ENCODE measurements at regions not wholly inside any gene's neighbourhood (a gene's known extent, or its start where the extent isn't known, plus 50 kb on each side); places are given as distances from the start of the nearest gene placed in this dataset.

- Histone ChIP-seq H3K27ac (ENCODE audit: insufficient read length, low read depth, low read length) (no peak overlapping the region), H2AK5ac (ENCODE audit: insufficient read length, low read length) (no peak overlapping the region), H3K4ac (ENCODE audit: low read depth, low read length) (no peak overlapping the region), H2BK20ac (ENCODE audit: low read depth, low read length, poor library complexity, severe bottlenecking) (no peak overlapping the region), H3K23me2 (ENCODE audit: insufficient read length, low read depth, low read length, poor library complexity, severe bottlenecking) (no peaks in the 10 kb centered on the region), H3K4me1 (ENCODE audit: insufficient read depth, low read length) (no peaks in the 10 kb centered on the region), H4K20me1 (ENCODE audit: control insufficient read depth, insufficient read depth, insufficient read length) (no peaks in the 10 kb centered on the region), H4K8ac (replicated peaks; ENCODE audit: insufficient read length, low read depth, low read length) (no peak overlapping the region), H3K9ac (ENCODE audit: extremely low read depth, insufficient read length, low read length) (no peak overlapping the region), H3K79me2 (ENCODE audit: insufficient read depth, low read length) (no peaks in the 10 kb centered on the region), H3K4me2 (ENCODE audit: insufficient read depth, insufficient read length, low read length) (no peak overlapping the region), H4K91ac (ENCODE audit: insufficient read length, low read depth, low read length) (no peak overlapping the region), H2BK12ac (ENCODE audit: insufficient read length, low read depth, low read length) (no peak overlapping the region), H2BK15ac (ENCODE audit: low read depth, low read length) (no peak overlapping the region), H2BK5ac (ENCODE audit: insufficient read length, low read length) (no peak overlapping the region), H3K18ac (ENCODE audit: insufficient read length, low read depth, low read length) (no peak overlapping the region), H3K27me3 (ENCODE audit: insufficient read depth, low read length) (no peaks in the 10 kb centered on the region), H3K79me1 (ENCODE audit: insufficient read depth, low read depth, low read length, poor library complexity, severe bottlenecking) (no peaks in the 10 kb centered on the region), H2BK120ac (ENCODE audit: low read depth, low read length, poor library complexity, severe bottlenecking) (no peak overlapping the region), H3K23ac (ENCODE audit: insufficient read length, low read depth, low read length) (no peak overlapping the region), H2AFZ (ENCODE audit: low read length) (no peak overlapping the region), H3T11ph (ENCODE audit: low read length) (no peak overlapping the region), H4K5ac (ENCODE audit: insufficient read length, low read depth, low read length) (no peak overlapping the region), H3K9me3 (ENCODE audit: control insufficient read depth, low read depth, low read length) (no peaks in the 10 kb centered on the region), H3K14ac (ENCODE audit: insufficient read depth, low read length) (no peak overlapping the region), H3K56ac (ENCODE audit: insufficient read length, low read depth, low read length) (no peak overlapping the region)
- no CpG with 5 or more reads among the region's 5 CpGs for WGBS (ENCODE audit: extremely low coverage, insufficient read length, low lambda C conversion rate)
- DNase-seq, result no peak
- Mint-ChIP-seq H3K27me3 (ENCODE audit: low read depth) (no peaks in the 10 kb centered on the region), H3K36me3 (ENCODE audit: insufficient read depth in 1 of 3, low read depth in 3 of 3) (no peaks in the 10 kb centered on the region), H3K27ac (no peak overlapping the region), H3K4me3 (no peak overlapping the region), H3K4me1 (no peaks in the 10 kb centered on the region), H3K9me3 (no peaks in the 10 kb centered on the region)
- no peak for TF ChIP-seq CTCF (conservative IDR thresholded peaks at IDR 0.05)
Observed at GRCh38 chr6:9961646-9962045, 453.2 kb downstream of the TFAP2A start.

Measured in H9 (cell line).